ENCODE measurements at regions not wholly inside any gene's neighbourhood (a gene's known extent, or its start where the extent isn't known, plus 50 kb on each side); places are given as distances from the start of the nearest gene placed in this dataset.

- Histone ChIP-seq H3K27me3 (no peaks in the 10 kb centered on the region), H3K9me3 (no peaks in the 10 kb centered on the region), H3K4me1 (no peaks in the 10 kb centered on the region), H3K4me3 (no peak overlapping the region), H3K27ac (replicated peaks in 1 of 4) (no peak overlapping the region), H3K36me3 (no peaks in the 10 kb centered on the region)
- intact Hi-C loops (cut with DNase I): no loop called here
- TF ChIP-seq CTCF (IDR thresholded peaks at IDR 0.05): no peak
- TF ChIP-seq POLR2A (IDR thresholded peaks at IDR 0.05; ENCODE audit: low read depth): no peak
- TF ChIP-seq POLR2AphosphoS5 (IDR thresholded peaks at IDR 0.05): no peak
- TF ChIP-seq EP300 (IDR thresholded peaks at IDR 0.05): no peak
- 31% methylated on average over 1 of the region's 1 CpG for WGBS
- no peak for DNase-seq (ENCODE audit: extremely low spot score)
These were observed 68.7 kb upstream of the WWC2 start for GRCh38 chr4:183030309-183030708.

GRCh38 chr4:183029365-183029764, 69.7 kb upstream of the WWC2 start:
- intact Hi-C loops (cut with DNase I): no loop called here
- WGBS: 90% methylated on average over 4 of the region's 4 CpGs

GRCh38 chr4:183026701-183027100, 72.4 kb upstream of the WWC2 start:
- Histone ChIP-seq H3K27ac (replicated peaks in 1 of 4) (no peak overlapping the region), H3K4me3 (no peak overlapping the region), H3K27me3 (no peaks in the 10 kb centered on the region), H3K36me3 (no peaks in the 10 kb centered on the region), H3K4me1 (no peaks in the 10 kb centered on the region), H3K9me3 (no peaks in the 10 kb centered on the region)
- intact Hi-C loops (cut with DNase I): no loop called here
- no peak for DNase-seq (ENCODE audit: extremely low spot score)
- TF ChIP-seq CTCF (IDR thresholded peaks at IDR 0.05) (no peak), EP300 (IDR thresholded peaks at IDR 0.05) (no peak)
- WGBS: 97% methylated on average over 2 of the region's 2 CpGs

More at GRCh38 chr4:183029365-183029764, 69.7 kb upstream of the WWC2 start:
- Histone ChIP-seq H3K27ac (replicated peaks in 1 of 4) (no peak overlapping the region), H3K27me3 (no peaks in the 10 kb centered on the region), H3K9me3 (no peaks in the 10 kb centered on the region), H3K4me3 (no peak overlapping the region), H3K4me1 (no peaks in the 10 kb centered on the region), H3K36me3 (no peaks in the 10 kb centered on the region)
- no peak for DNase-seq (ENCODE audit: extremely low spot score)
- TF ChIP-seq CTCF (IDR thresholded peaks at IDR 0.05) (no peak), POLR2AphosphoS5 (IDR thresholded peaks at IDR 0.05) (no peak), EP300 (IDR thresholded peaks at IDR 0.05) (no peak)

- no peaks in the 10 kb centered on the region for H3K9me3 ChIP-seq
- H3K4me3 ChIP-seq: no peak overlapping the region
- TF ChIP-seq CTCF (IDR thresholded peaks at IDR 0.05) (no peak), POLR2A (IDR thresholded peaks at IDR 0.05; ENCODE audit: low read depth) (no peak), EP300 (IDR thresholded peaks at IDR 0.05) (no peak), POLR2AphosphoS5 (IDR thresholded peaks at IDR 0.05) (no peak)
- no peak overlapping the region for H3K27ac ChIP-seq (replicated peaks in 1 of 4)
- intact Hi-C loops (cut with DNase I): no loop called here
- H3K36me3 ChIP-seq: no peaks in the 10 kb centered on the region
- no peaks in the 10 kb centered on the region for H3K4me1 ChIP-seq
- DNase-seq (ENCODE audit: extremely low spot score): no peak
- 92% methylated on average over 8 of the region's 8 CpGs for WGBS
- peaks cover 0 to 2% (median 0%) of the 10 kb centered on the region in 4 donors for H3K27me3 ChIP-seq
These were observed 76.4 kb upstream of the WWC2 start for GRCh38 chr4:183022617-183023016.

GRCh38 chr4:183017962-183018361, 81.1 kb upstream of the WWC2 start:
- peaks cover 0 to 31% (median 0%) of the 10 kb centered on the region in 4 donors for H3K27me3 ChIP-seq
- WGBS: 80% methylated on average over 6 of the region's 6 CpGs
- TF ChIP-seq POLR2AphosphoS5 (IDR thresholded peaks at IDR 0.05) (no peak), EP300 (IDR thresholded peaks at IDR 0.05) (no peak), CTCF (IDR thresholded peaks at IDR 0.05) (no peak), POLR2A (IDR thresholded peaks at IDR 0.05; ENCODE audit: low read depth) (no peak)
- intact Hi-C loops (cut with DNase I): no loop called here
- H3K4me1 ChIP-seq: peaks cover 0 to 5% (median 0%) of the 10 kb centered on the region in 4 donors
- H3K36me3 ChIP-seq: no peaks in the 10 kb centered on the region
- no peaks in the 10 kb centered on the region for H3K9me3 ChIP-seq
- no peak overlapping the region for H3K27ac ChIP-seq (replicated peaks in 1 of 4)
- H3K4me3 ChIP-seq: no peak overlapping the region
- DNase-seq (ENCODE audit: extremely low spot score): peak; percentile 60
